DND-41 (cell line): ENCODE measurements at regions not wholly inside any gene's neighbourhood (a gene's known extent, or its start where the extent isn't known, plus 50 kb on each side); places are given as distances from the start of the nearest gene placed in this dataset.

ENCODE experiments used
- ATAC-seq: fragments of 200-7000 bp; cut with Tn5 transposase; 3 replicates; pipeline ENCODE4 v1.9.1; 2021; ENCODE audit warnings: low read depth; ENCODE audit not compliant: insufficient read depth
- DNase-seq: peaks from one replicate; pipeline ENCODE4 v3.0.0-alpha.2; 2020
- H2AFZ ChIP-seq: 2 replicates; pipeline ENCODE4 v1.6.0; 2012; ENCODE audit warnings: low read depth, low read length
- H3K27ac ChIP-seq: 2 replicates; pipeline ENCODE4 v1.5.1; 2012; ENCODE audit warnings: low read length, inconsistent platforms
- H3K27me3 ChIP-seq: fragments of 200-600 bp; sonication (generic); 2 replicates; pipeline ENCODE4 v1.6.0; 2012; ENCODE audit warnings: low read length, mild to moderate bottlenecking, inconsistent platforms; ENCODE audit not compliant: insufficient read depth, poor library complexity
- H3K36me3 ChIP-seq: 2 replicates; pipeline ENCODE4 v1.5.1; 2012; ENCODE audit warnings: low read length, inconsistent platforms; ENCODE audit not compliant: insufficient read depth
- H3K4me1 ChIP-seq: 2 replicates; pipeline ENCODE4 v1.5.1; 2012; ENCODE audit warnings: mild to moderate bottlenecking, low read length; ENCODE audit not compliant: insufficient read depth
- H3K4me2 ChIP-seq: 2 replicates; pipeline ENCODE4 v1.6.0; 2012; ENCODE audit warnings: mild to moderate bottlenecking, moderate library complexity, low read length, inconsistent platforms; ENCODE audit not compliant: insufficient read depth
- H3K4me3 ChIP-seq, 2 experiments: fragments of 200-600 bp in 1 of 2; shearing (Covaris generic) in 1 of 2; 2 replicates each; pipeline ENCODE4 v1.5.1; 2012 to 2016; ENCODE audit warnings: inconsistent platforms in 2 of 2, low read length in 2 of 2, mild to moderate bottlenecking in 2 of 2, low read depth in 1 of 2, moderate library complexity in 1 of 2
- H3K79me2 ChIP-seq: 2 replicates; pipeline ENCODE4 v1.6.0; 2012; ENCODE audit warnings: low read length, inconsistent platforms; ENCODE audit not compliant: insufficient read depth
- H3K9ac ChIP-seq: 2 replicates; pipeline ENCODE4 v1.6.0; 2012; ENCODE audit warnings: low read depth, mild to moderate bottlenecking, inconsistent platforms, low read length, moderate library complexity
- H3K9me3 ChIP-seq: 2 replicates; pipeline ENCODE4 v1.5.1; 2012; ENCODE audit warnings: low read length, moderate library complexity, mild to moderate bottlenecking, inconsistent platforms; ENCODE audit not compliant: insufficient read depth, severe bottlenecking
- H4K20me1 ChIP-seq: 2 replicates; pipeline ENCODE4 v1.6.0; 2012; ENCODE audit warnings: low read length; ENCODE audit not compliant: insufficient read depth
- EZH2 ChIP-seq: IDR thresholded peaks from 3 replicates; pipeline ENCODE4 v1.6.1; 2012; ENCODE audit warnings: borderline replicate concordance, low read depth, mild to moderate bottlenecking, moderate library complexity, low read length, inconsistent platforms; ENCODE audit not compliant: severe bottlenecking
- TF ChIP-seq, protein P1 (sequence below): IDR thresholded peaks from 2 replicates; pipeline ENCODE4 v1.5.1; 2012; ENCODE audit warnings: borderline replicate concordance, low read length, moderate library complexity, mild to moderate bottlenecking; ENCODE audit not compliant: poor library complexity, severe bottlenecking; ENCODE audit errors: extremely low read depth

DNA sequence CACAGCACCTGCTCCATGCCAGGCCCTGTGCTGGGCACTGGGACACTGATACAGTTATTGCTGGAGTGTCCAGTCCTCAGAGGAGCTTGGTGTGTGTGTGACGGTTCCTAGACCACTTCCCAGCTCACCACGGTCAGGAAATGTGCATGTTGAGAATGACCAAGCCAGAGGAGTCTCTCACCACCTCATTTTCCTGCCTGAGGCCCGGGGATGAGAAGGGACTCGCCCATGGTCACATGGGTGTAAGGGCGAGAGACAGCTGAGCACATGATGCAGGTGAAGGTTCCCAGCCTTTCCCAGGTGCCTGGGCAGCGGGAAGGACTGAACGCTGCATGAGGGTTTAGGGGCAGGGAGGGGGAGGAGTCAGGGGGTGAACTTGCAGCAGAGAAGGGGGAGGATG is 180.9 kb upstream of the TLE3 start:
- Histone ChIP-seq H2AFZ (no peak overlapping the region), H3K4me3 (no peak overlapping the region), H3K27ac (no peak overlapping the region), H3K9me3 (no peaks in the 10 kb centered on the region), H3K79me2 (no peaks in the 10 kb centered on the region), H3K36me3 (no peaks in the 10 kb centered on the region), H4K20me1 (no peaks in the 10 kb centered on the region), H3K9ac (no peak overlapping the region), H3K4me2 (no peak overlapping the region), H3K4me1 (no peaks in the 10 kb centered on the region), H3K27me3 (no peaks in the 10 kb centered on the region)
- no peak for DNase-seq
- no peak for TF ChIP-seq EZH2
- TF ChIP-seq, protein P1, sequence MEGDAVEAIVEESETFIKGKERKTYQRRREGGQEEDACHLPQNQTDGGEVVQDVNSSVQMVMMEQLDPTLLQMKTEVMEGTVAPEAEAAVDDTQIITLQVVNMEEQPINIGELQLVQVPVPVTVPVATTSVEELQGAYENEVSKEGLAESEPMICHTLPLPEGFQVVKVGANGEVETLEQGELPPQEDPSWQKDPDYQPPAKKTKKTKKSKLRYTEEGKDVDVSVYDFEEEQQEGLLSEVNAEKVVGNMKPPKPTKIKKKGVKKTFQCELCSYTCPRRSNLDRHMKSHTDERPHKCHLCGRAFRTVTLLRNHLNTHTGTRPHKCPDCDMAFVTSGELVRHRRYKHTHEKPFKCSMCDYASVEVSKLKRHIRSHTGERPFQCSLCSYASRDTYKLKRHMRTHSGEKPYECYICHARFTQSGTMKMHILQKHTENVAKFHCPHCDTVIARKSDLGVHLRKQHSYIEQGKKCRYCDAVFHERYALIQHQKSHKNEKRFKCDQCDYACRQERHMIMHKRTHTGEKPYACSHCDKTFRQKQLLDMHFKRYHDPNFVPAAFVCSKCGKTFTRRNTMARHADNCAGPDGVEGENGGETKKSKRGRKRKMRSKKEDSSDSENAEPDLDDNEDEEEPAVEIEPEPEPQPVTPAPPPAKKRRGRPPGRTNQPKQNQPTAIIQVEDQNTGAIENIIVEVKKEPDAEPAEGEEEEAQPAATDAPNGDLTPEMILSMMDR = no peak
- ATAC-seq = no peak

DNA sequence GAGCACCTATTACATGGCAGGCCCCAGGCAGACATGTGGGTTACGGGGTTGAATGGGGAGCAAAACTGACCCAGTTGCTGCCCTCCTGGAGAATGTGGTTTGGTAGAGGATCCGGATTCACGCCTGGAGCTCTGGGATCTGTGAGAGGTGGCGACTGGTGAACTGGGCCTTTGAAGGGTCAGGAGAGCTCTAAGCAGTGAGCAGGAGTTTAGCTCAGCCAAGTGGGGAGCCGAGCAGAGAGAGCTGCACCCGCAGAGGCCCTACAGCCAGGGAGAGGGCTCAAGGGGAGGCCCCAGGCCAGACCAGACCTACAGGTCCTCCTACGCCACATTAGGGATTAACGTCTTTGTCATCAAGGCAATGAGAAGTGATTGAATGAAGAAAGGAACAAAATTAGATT is 179.8 kb upstream of the TLE3 start:
- Histone ChIP-seq H3K4me1 (no peaks in the 10 kb centered on the region), H2AFZ (no peak overlapping the region), H4K20me1 (no peaks in the 10 kb centered on the region), H3K27me3 (no peaks in the 10 kb centered on the region), H3K4me3 (no peak overlapping the region), H3K4me2 (no peak overlapping the region), H3K27ac (no peak overlapping the region), H3K36me3 (no peaks in the 10 kb centered on the region), H3K9ac (no peak overlapping the region), H3K79me2 (no peaks in the 10 kb centered on the region), H3K9me3 (no peaks in the 10 kb centered on the region)
- TF ChIP-seq, protein P1 = no peak
- TF ChIP-seq EZH2 = no peak
- ATAC-seq (no peak), DNase-seq (no peak)

DNA sequence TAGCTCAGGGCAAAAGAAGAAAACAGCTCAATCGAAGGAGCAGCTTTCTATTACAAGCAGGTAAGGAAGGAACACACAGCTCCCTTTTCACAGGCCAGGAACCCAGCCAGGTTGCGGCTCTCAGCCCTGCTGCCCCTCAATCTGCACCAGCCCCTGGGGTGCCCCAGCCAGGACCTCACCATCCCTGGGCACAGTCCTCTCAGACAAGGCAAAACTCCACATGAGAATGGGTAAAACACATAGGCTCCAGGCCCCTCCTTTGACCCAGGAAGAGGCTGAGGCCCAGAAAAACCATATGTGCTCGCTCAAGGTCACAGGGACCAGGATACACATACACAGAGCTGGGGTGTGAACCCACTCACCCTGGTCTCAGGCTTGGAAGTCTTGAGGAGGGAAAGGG is 178.7 kb upstream of the TLE3 start:
- ATAC-seq (no peak), DNase-seq (no peak)
- Histone ChIP-seq H3K36me3 (no peaks in the 10 kb centered on the region), H3K4me2 (no peak overlapping the region), H3K27ac (no peak overlapping the region), H3K9me3 (no peaks in the 10 kb centered on the region), H3K27me3 (no peaks in the 10 kb centered on the region), H3K4me3 (no peak overlapping the region), H4K20me1 (no peaks in the 10 kb centered on the region), H3K9ac (no peak overlapping the region), H3K4me1 (no peaks in the 10 kb centered on the region), H3K79me2 (no peaks in the 10 kb centered on the region), H2AFZ (no peak overlapping the region)
- TF ChIP-seq, protein P1 = no peak

DNA sequence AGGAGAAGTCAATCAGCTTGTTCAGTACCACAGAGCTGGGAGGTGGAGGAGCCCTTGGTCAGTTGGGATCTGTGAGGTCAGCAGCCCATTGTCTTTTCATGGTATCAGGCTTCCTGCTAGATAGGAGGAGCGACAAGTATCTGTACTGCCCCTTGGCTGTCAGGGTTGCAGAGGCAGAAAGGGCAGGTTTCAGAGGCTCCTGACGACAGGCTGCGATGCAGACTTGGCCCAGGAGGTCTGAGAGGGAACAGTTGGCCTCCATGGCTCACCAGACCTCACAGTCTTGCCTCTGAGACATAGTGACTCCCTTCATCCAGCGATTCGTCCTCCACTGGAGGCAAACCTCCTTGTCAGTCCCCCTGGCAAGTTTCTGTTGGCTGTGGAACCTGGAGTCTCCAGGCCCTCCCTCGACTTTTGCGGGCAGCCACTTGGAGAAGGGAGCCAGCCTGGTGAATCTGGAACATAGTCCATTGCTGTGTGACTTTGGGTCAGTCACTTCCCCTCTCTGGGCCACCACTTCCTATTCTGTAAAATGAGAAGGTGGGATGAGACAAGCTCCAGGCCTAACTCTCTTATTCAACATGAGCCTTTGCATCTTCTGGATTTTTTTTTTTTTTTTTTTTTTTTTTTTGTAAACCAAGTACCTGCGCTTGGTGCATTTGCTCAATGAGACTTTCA is 177.9 kb upstream of the TLE3 start:
- Histone ChIP-seq H3K4me2 (no peak overlapping the region), H3K4me3 (no peak overlapping the region), H3K27ac (no peak overlapping the region), H3K36me3 (no peaks in the 10 kb centered on the region), H3K27me3 (no peaks in the 10 kb centered on the region), H4K20me1 (no peaks in the 10 kb centered on the region), H3K4me1 (no peaks in the 10 kb centered on the region), H3K9ac (no peak overlapping the region), H3K9me3 (no peaks in the 10 kb centered on the region), H2AFZ (no peak overlapping the region), H3K79me2 (no peaks in the 10 kb centered on the region)
- ATAC-seq (no peak), DNase-seq (no peak)
- no peak for TF ChIP-seq EZH2
- TF ChIP-seq, protein P1 = no peak
